GM10248 (cell line): ENCODE measurements at regions not wholly inside any gene's neighbourhood (a gene's known extent, or its start where the extent isn't known, plus 50 kb on each side); places are given as distances from the start of the nearest gene placed in this dataset.

Source experiments
- CTCF ChIA-PET: fragments of 300-600 bp; sonication (Branson Sonifier 250); formaldehyde crosslinking; extraction: SDS; loops from one replicate; lab custom pipeline; 2021; ENCODE audit warnings: antibody characterized with exemption; lab: Yijun Ruan, JAX
- POLR2A ChIA-PET: fragments of 350-650 bp; sonication (Branson Sonifier 250); formaldehyde crosslinking; extraction: SDS; loops from one replicate; lab custom pipeline; 2020; ENCODE audit warnings: antibody characterized with exemption; lab: Yijun Ruan, JAX
- DNase-seq: peaks from one replicate; pipeline ENCODE4 v3.0.0; 2012; ENCODE audit errors: extremely low spot score
- TF ChIP-seq, protein P1 (sequence below): IDR thresholded peaks from 2 replicates; pipeline ENCODE4 v1.5.1; 2012; ENCODE audit warnings: mild to moderate bottlenecking, low read depth; ENCODE audit errors: extremely low read depth, missing control alignments, control extremely low read depth

DNA sequence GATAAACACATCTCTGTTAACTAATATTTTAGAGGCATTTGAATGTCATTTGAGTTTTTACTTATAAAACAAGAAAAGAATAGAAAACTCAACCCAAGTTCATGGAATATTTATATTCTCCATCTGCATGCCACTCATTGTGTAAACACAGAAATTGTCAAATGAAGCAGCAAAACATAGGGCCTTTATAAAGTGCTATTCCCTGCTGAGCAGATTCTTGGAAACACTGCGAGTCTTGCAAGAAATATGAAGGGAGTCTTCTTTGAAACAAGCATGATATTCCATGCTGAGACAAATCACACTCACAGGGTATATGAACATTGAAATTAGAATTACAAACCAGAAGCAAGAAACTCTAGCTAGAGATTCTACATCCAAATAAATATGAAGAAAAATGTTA lies 655.8 kb downstream of the BRINP3 start:
- POLR2A ChIA-PET = no interaction called here
- DNase-seq = no peak
- TF ChIP-seq, protein P1, sequence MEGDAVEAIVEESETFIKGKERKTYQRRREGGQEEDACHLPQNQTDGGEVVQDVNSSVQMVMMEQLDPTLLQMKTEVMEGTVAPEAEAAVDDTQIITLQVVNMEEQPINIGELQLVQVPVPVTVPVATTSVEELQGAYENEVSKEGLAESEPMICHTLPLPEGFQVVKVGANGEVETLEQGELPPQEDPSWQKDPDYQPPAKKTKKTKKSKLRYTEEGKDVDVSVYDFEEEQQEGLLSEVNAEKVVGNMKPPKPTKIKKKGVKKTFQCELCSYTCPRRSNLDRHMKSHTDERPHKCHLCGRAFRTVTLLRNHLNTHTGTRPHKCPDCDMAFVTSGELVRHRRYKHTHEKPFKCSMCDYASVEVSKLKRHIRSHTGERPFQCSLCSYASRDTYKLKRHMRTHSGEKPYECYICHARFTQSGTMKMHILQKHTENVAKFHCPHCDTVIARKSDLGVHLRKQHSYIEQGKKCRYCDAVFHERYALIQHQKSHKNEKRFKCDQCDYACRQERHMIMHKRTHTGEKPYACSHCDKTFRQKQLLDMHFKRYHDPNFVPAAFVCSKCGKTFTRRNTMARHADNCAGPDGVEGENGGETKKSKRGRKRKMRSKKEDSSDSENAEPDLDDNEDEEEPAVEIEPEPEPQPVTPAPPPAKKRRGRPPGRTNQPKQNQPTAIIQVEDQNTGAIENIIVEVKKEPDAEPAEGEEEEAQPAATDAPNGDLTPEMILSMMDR = no peak
- CTCF ChIA-PET = no interaction called here

DNA sequence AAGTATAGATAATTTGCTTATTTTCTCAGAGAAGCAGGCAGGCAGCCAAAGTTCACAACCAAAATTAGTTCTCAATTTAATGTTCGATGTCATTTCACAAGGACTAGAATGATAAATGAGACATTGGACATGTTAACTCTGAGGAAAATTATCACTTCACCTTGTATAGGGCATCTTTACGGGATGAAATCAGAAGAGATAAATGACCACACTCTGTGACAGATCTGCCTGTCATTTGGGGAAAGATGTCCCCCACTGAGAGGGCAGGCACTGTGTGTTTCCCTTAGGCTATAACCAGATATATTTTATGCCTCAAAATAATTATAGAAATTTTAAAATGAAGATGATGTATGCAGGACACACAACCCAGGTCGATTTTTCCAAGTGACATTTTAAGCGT lies 642.9 kb downstream of the BRINP3 start:
- TF ChIP-seq, protein P1 = no peak
- ChIA-PET POLR2A (no interaction called here), CTCF (no interaction called here)
- no peak for DNase-seq

DNA sequence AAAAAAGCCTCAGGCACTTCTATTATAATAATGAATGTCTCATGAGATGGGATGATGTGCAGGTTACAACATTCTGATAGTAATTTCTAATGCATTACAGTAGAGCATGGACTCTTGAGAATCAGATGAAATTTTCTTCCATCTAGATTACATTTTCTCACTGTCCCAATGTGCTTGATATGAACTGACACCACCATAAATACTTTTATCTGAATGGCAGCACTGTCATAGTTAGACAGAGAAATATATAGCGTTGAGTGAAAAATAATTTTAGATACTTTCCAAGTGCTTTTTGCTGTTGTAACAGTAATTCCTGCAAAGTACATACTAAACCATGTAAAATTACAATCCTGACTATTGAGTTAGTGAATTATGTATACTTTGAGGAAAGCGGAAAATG lies 630.1 kb downstream of the BRINP3 start:
- POLR2A ChIA-PET = no interaction called here
- DNase-seq = no peak
- CTCF ChIA-PET = no interaction called here
- TF ChIP-seq, protein P1 = no peak

DNA sequence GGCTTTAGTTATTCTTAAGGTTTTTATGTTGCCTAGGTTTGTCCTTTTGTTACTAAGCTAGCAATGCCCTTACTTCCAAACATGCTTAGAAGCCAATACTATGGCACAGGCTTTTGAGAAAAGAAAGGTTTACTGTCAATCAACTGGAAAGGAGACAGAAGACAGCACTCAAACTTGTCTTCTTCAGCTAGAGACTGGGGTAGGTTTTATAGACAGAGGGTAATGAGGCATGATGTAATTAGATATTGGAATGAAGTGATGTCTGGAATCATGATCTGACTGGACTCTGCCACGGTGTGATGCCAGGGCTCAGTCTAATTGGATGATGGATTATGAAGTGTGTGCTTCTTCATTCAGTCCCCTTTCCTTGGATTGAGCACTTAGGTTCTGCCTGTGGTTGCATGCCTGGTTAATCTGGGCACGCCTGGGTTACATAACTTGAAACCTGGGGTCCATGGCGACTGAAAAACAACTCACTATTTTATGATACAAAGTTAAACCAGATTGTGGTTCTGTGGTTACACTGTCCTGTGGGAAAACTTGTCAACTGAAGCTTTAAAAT lies 625.8 kb downstream of the BRINP3 start:
- TF ChIP-seq, protein P1 = no peak
- DNase-seq = no peak
- ChIA-PET POLR2A (no interaction called here), CTCF (interaction anchor here (1.6 kb wide), 1 partner anchor 8 kb away, joined by 4 read pairs; no protein-coding TSS in a partner anchor)

DNA sequence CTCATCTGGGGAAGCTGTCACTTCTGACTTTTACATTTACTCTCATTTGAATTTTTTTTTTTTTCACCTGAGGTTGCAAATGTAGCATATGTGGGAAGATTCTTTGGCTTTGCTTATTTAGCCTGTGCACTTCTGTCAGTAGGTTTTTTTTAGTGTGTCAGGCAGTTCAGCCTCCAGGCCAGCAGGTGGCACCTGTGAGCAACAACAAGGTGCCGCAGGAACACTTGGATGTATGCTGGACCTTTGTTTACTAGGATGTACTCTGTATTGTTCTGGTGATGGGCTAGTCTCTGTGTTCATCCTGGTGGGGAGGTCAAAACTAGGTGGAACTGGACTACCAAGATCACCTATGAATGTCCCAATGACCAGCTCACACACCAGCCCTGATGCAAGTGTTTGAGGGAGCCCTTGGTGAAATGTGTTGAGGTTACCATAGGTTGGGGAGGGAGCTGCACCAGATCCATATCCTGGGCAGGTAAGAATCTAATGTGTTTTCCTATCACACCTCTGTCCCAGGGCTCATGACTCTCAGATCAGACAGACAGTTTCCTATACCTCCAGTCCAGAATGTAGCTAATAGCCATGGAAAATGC lies 618.2 kb downstream of the BRINP3 start:
- DNase-seq = peak; percentile 20
- TF ChIP-seq, protein P1 = peak; percentile 78
- POLR2A ChIA-PET = no interaction called here
- CTCF ChIA-PET = interaction anchor here (0.8 to 2.8 kb wide), 8 partner anchors 8 to 513 kb away, joined by 4 to 19 read pairs (median 8); no protein-coding TSS in a partner anchor

DNA sequence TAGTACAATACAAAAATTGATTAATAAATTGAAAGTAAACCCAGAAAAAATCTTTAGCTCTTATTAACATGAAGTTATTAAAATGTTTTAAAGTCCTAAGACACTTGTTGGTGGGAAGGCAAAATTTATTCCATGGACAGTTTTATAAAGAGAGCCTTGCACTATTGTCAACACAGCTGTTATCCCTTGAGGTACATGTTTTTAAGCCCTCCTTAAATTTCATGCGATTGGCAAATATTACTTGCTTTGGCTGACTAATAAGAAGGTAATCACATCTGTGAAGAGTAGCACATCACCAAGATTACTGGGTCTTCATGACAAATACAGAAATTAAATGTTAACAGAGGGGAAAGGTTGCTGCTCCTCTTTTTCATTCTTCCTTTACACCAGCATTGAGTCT lies 611.1 kb downstream of the BRINP3 start:
- CTCF ChIA-PET = no interaction called here
- POLR2A ChIA-PET = no interaction called here
- TF ChIP-seq, protein P1 = no peak
- no peak for DNase-seq
